Activated CD8-positive, alpha-beta memory T cell treated with anti-CD3 and anti-CD28 coated beads, Interleukin-2, amount 10 ng/mL, durations not matched to agents 7 days and 5 days (primary cell): ENCODE measurements at regions not wholly inside any gene's neighbourhood (a gene's known extent, or its start where the extent isn't known, plus 50 kb on each side); places are given as distances from the start of the nearest gene placed in this dataset.

ENCODE experiments used
- ATAC-seq: fragments of 150-1000 bp; cut with Tn5 transposase; one replicate; pipeline ENCODE4 v1.10.0; 2021; ENCODE audit warnings: moderate library complexity
- CTCF ChIA-PET: fragments of 350-600 bp; sonication (Branson Sonifier 250); formaldehyde crosslinking; loops from one replicate; lab custom pipeline; 2021; ENCODE audit warnings: antibody characterized with exemption; lab: Charles Lee
- DNase-seq: peaks from one replicate; pipeline ENCODE4 v3.0.0-alpha.2; 2020
- H3K27ac Mint-ChIP-seq: one replicate; pipeline ENCODE4 v1.8.0; 2021; ENCODE audit warnings: mild to moderate bottlenecking, mixed read lengths
- H3K27me3 Mint-ChIP-seq: one replicate; pipeline ENCODE4 v1.8.0; 2021; ENCODE audit warnings: mixed read lengths
- H3K36me3 Mint-ChIP-seq: one replicate; pipeline ENCODE4 v1.8.0; 2021; ENCODE audit warnings: mild to moderate bottlenecking, mixed read lengths
- H3K4me1 Mint-ChIP-seq: one replicate; pipeline ENCODE4 v1.8.0; 2021; ENCODE audit warnings: mixed read lengths
- H3K4me3 Mint-ChIP-seq: one replicate; pipeline ENCODE4 v1.8.0; 2021; ENCODE audit warnings: mild to moderate bottlenecking, moderate library complexity, mixed read lengths
- H3K9me3 Mint-ChIP-seq: one replicate; pipeline ENCODE4 v1.8.0; 2022; ENCODE audit warnings: low read depth, mixed read lengths

- DNase-seq, result no peak
- H3K4me3 Mint-ChIP-seq, result no peak overlapping the region
- H3K9me3 Mint-ChIP-seq, result no peaks in the 10 kb centered on the region
- CTCF ChIA-PET, result no interaction called here
- H3K27me3 Mint-ChIP-seq, result no peaks in the 10 kb centered on the region
- H3K36me3 Mint-ChIP-seq, result no peaks in the 10 kb centered on the region
- no peak for ATAC-seq
- H3K4me1 Mint-ChIP-seq, result peaks cover 16% of the 10 kb centered on the region
- H3K27ac Mint-ChIP-seq, result no peak overlapping the region
Observed at GRCh38 chr5:107286447-107287098, 384.2 kb downstream of the EFNA5 start.

DNA sequence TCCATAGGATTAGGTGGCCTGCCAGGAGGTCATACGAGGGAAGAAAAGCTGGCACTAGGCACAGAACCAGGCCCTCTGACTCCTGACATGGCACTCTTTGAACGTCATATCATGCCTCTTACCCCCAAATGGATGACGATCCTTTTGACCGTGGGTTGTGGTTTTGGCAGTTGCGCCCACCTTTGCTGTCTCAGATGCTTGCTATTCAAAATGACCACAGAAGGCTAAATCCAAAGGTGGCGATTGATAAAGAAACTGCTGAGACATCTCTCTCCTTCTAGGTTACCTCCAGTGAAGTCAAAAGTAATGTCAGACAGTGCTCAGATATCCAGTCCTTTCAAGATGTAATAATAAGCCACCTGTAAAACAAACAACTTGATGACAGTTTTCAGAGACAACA is 385.0 kb downstream of the EFNA5 start:
- DNase-seq, result peak; percentile 47
- Mint-ChIP-seq H3K27ac (no peak overlapping the region), H3K9me3 (no peaks in the 10 kb centered on the region), H3K4me3 (no peak overlapping the region), H3K36me3 (no peaks in the 10 kb centered on the region), H3K27me3 (no peaks in the 10 kb centered on the region), H3K4me1 (peaks cover 16% of the 10 kb centered on the region)
- no peak for ATAC-seq
- CTCF ChIA-PET, result no interaction called here

DNA sequence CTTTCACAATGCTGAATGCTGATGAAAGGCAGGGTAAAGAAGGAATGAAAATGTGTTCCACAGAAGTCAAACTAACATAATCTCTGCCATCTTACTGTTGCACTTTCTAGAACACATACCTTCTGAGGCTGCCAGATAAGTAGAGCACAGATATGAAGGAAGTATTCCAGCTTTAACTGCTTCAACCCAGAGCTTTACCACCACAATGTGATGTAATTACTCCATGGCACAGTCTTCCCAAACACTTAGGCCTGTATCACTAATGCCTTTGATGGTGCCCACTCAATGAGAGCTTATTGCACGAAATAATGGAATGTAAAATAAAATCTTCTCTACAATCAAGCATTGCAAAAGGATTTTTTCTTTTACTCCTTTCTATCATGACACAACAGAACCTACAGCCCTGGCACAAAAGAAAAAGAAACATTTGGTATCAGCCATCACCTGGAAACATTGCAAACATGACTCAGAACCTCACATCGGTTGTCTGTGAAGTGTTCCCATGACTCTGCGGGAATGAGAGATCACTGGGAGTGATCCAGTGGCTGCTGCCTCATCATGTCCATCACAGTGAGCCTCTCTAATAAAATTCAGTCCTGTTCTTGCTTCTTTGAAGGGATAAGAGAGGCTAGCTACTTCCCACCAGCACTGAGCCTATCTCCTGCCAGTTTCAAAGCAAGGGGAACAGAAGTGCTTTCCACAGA is 385.8 kb downstream of the EFNA5 start:
- Mint-ChIP-seq H3K4me3 (no peak overlapping the region), H3K4me1 (peaks cover 16% of the 10 kb centered on the region), H3K9me3 (no peaks in the 10 kb centered on the region), H3K27me3 (no peaks in the 10 kb centered on the region), H3K27ac (no peak overlapping the region), H3K36me3 (no peaks in the 10 kb centered on the region)
- DNase-seq, result no peak
- no peak for ATAC-seq
- CTCF ChIA-PET, result no interaction called here

GRCh38 chr5:107282061-107282460 is 388.7 kb downstream of the EFNA5 start:
- H3K4me1 Mint-ChIP-seq, result peaks cover 3% of the 10 kb centered on the region
- no peak overlapping the region for H3K27ac Mint-ChIP-seq
- H3K27me3 Mint-ChIP-seq, result peaks cover 8% of the 10 kb centered on the region
- H3K9me3 Mint-ChIP-seq, result no peaks in the 10 kb centered on the region
- CTCF ChIA-PET, result no interaction called here
- no peak overlapping the region for H3K4me3 Mint-ChIP-seq
- H3K36me3 Mint-ChIP-seq, result no peaks in the 10 kb centered on the region
- no peak for ATAC-seq
- no peak for DNase-seq

- Mint-ChIP-seq H3K9me3 (no peaks in the 10 kb centered on the region), H3K4me1 (no peaks in the 10 kb centered on the region), H3K27me3 (peaks cover 8% of the 10 kb centered on the region), H3K36me3 (no peaks in the 10 kb centered on the region), H3K27ac (no peak overlapping the region), H3K4me3 (no peak overlapping the region)
- no peak for DNase-seq
- no peak for ATAC-seq
- CTCF ChIA-PET, result no interaction called here
Observed at GRCh38 chr5:107278774-107279173, 392.0 kb downstream of the EFNA5 start.

DNA sequence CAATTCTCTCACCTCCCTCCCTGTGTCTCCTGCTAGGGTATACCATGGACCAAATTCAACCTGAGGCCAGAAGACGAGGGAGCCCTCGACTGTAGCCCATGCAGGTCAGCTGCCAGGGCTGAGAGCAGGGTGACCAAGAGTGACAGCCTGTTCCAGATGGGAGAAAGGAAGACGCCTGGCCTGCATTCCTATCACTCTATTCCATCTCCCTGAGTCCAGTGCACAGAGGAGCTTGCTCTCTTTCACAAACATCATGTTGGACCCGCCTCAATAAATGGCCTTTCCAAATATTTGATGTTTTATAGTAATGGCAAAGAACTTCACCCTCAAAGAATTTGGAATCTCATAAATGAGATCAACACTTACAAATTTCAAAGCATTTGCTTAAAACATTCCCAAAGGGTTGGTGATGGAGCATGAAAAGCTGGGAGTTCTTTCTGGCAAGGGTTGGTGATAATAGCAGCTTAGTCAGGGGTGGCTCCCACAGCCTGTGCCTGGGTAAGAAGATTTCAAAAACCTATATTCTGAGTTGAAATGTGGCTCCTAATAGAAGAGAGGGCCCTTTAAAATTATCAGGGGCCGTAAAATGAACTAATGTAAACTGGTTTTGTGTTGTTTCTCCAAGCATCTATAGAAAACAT is 393.1 kb downstream of the EFNA5 start:
- H3K4me3 Mint-ChIP-seq, result no peak overlapping the region
- no peak for DNase-seq
- no peak overlapping the region for H3K27ac Mint-ChIP-seq
- H3K27me3 Mint-ChIP-seq, result peaks cover 11% of the 10 kb centered on the region
- H3K36me3 Mint-ChIP-seq, result no peaks in the 10 kb centered on the region
- H3K4me1 Mint-ChIP-seq, result no peaks in the 10 kb centered on the region
- ATAC-seq, result no peak
- CTCF ChIA-PET, result no interaction called here
- no peaks in the 10 kb centered on the region for H3K9me3 Mint-ChIP-seq

DNA sequence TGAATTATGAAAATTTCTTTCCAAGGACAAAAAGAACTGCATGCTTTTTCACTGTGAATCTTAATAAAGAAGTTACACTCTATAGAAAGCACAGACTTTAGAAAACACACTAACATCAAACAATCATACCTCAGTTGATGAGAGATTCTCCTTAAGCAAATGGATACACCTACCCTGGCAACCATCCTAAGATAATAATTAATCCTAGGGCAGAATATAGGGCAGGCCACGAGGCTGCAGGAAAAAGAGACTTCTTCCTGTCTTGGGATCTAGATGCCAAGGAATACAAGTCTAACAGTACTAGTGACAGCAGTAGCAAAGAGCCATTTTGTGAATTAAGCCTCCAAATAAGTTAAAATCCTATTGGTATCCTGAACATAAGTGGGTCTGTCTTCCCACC is 395.4 kb downstream of the EFNA5 start:
- Mint-ChIP-seq H3K27me3 (peaks cover 11% of the 10 kb centered on the region), H3K4me3 (no peak overlapping the region), H3K27ac (no peak overlapping the region), H3K9me3 (no peaks in the 10 kb centered on the region), H3K36me3 (no peaks in the 10 kb centered on the region), H3K4me1 (no peaks in the 10 kb centered on the region)
- CTCF ChIA-PET, result no interaction called here
- no peak for DNase-seq
- ATAC-seq, result no peak

DNA sequence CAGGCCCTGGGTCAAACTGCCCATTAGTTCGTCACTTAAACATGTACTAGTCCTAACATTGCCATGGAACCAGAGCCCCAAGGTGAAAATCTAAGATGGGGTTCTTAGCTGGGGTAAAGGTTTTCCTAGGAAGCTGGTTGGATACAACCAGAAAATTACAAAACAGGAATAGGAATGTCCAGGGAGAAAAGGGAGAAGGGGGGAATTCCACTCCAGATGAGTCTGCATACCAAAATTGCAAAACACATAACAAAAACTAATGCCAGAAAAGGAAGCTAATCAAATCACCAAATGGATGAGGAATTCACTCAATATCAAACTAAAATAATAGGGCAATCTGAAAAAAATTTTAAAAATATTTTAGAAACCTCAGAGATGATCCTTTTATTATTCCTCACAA is 396.2 kb downstream of the EFNA5 start:
- ATAC-seq (no peak), DNase-seq (no peak)
- Mint-ChIP-seq H3K36me3 (no peaks in the 10 kb centered on the region), H3K9me3 (no peaks in the 10 kb centered on the region), H3K4me3 (no peak overlapping the region), H3K4me1 (no peaks in the 10 kb centered on the region), H3K27ac (no peak overlapping the region), H3K27me3 (peaks cover 9% of the 10 kb centered on the region)
- CTCF ChIA-PET, result no interaction called here

- ATAC-seq (no peak), DNase-seq (no peak)
- Mint-ChIP-seq H3K36me3 (no peaks in the 10 kb centered on the region), H3K27ac (no peak overlapping the region), H3K4me3 (no peak overlapping the region), H3K4me1 (no peaks in the 10 kb centered on the region), H3K27me3 (peaks cover 3% of the 10 kb centered on the region), H3K9me3 (no peaks in the 10 kb centered on the region)
- CTCF ChIA-PET, result no interaction called here
Observed at GRCh38 chr5:107272954-107273353, 397.8 kb downstream of the EFNA5 start.

DNA sequence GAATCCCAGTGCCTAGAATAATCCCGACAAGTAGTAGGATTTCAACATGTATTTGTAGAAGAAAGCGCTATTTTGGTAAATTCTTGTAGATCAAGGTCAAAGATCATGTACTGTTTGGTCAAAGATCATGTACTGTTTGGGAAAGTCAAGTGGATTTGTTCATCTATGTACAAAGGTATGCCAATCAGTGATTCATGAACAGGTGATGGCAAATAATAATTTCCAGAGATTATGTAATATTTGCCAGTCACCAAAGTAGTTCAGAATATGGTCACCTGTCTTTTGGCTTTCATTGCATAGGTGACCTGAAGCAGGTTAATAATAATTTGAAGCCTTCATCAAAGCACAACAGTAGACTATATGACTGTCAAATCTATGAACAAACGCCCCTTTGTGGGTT is 398.2 kb downstream of the EFNA5 start:
- no peaks in the 10 kb centered on the region for H3K9me3 Mint-ChIP-seq
- peaks cover 3% of the 10 kb centered on the region for H3K27me3 Mint-ChIP-seq
- H3K4me3 Mint-ChIP-seq, result no peak overlapping the region
- no peaks in the 10 kb centered on the region for H3K4me1 Mint-ChIP-seq
- no peak overlapping the region for H3K27ac Mint-ChIP-seq
- no peaks in the 10 kb centered on the region for H3K36me3 Mint-ChIP-seq
- no peak for ATAC-seq
- DNase-seq, result no peak
- CTCF ChIA-PET, result no interaction called here

GRCh38 chr5:107271682-107272350 is 398.9 kb downstream of the EFNA5 start:
- H3K4me1 Mint-ChIP-seq, result no peaks in the 10 kb centered on the region

GRCh38 chr5:107270561-107270960 is 400.2 kb downstream of the EFNA5 start:
- ATAC-seq, result no peak
- DNase-seq, result no peak
- H3K27ac Mint-ChIP-seq, result no peak overlapping the region
- H3K36me3 Mint-ChIP-seq, result no peaks in the 10 kb centered on the region
- CTCF ChIA-PET, result no interaction called here
- peaks cover 3% of the 10 kb centered on the region for H3K27me3 Mint-ChIP-seq
- no peak overlapping the region for H3K4me3 Mint-ChIP-seq
- no peaks in the 10 kb centered on the region for H3K4me1 Mint-ChIP-seq
- H3K9me3 Mint-ChIP-seq, result no peaks in the 10 kb centered on the region

More at GRCh38 chr5:107271682-107272350, 398.9 kb downstream of the EFNA5 start:
- CTCF ChIA-PET, result no interaction called here
- ATAC-seq, result no peak
- Mint-ChIP-seq H3K27me3 (peaks cover 3% of the 10 kb centered on the region), H3K27ac (no peak overlapping the region), H3K9me3 (no peaks in the 10 kb centered on the region), H3K36me3 (no peaks in the 10 kb centered on the region), H3K4me3 (no peak overlapping the region)
- no peak for DNase-seq

DNA sequence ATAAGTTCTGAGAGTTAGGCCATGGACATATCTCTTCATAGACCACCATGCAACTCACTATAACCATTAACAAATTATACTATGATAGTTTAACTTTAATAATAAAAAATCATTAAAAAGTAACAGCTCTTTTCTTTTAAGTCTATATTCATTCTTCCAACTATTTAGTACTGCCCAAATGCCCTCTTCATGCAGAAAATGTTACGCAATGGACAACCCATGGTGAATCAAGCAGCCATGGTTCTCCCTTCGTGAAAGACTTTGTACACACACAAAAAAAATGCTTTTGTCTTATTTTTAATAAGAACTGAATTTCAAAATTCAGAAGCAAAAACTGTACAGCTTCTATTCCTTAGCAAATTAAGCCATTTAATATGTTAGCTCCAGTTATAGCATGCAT is 401.1 kb downstream of the EFNA5 start:
- no peak overlapping the region for H3K27ac Mint-ChIP-seq
- no peaks in the 10 kb centered on the region for H3K9me3 Mint-ChIP-seq
- H3K4me1 Mint-ChIP-seq, result no peaks in the 10 kb centered on the region
- DNase-seq (no peak), ATAC-seq (no peak)
- CTCF ChIA-PET, result no interaction called here
- H3K27me3 Mint-ChIP-seq, result peaks cover 3% of the 10 kb centered on the region
- no peak overlapping the region for H3K4me3 Mint-ChIP-seq
- H3K36me3 Mint-ChIP-seq, result no peaks in the 10 kb centered on the region

DNA sequence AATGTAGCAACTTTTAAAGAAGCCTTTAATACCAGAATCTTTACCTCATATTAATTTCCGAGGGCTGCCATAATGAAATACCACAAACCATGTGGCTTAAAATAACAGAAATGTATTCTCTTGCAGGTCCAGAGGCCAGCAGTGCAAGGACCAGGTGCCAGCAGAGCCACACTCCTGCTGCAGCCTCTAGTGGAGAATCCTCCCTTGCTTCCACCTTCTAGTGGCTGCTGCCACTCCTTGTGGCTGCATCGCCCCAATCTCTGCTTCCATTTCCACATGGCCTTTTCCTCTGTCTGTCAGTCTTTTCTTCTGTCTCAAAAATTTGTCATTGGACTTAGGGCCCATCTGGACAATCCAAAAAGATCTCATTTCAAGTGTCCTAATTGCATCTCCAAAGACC is 401.5 kb downstream of the EFNA5 start:
- Mint-ChIP-seq H3K36me3 (no peaks in the 10 kb centered on the region), H3K27me3 (peaks cover 3% of the 10 kb centered on the region), H3K4me3 (no peak overlapping the region), H3K4me1 (no peaks in the 10 kb centered on the region), H3K27ac (no peak overlapping the region), H3K9me3 (no peaks in the 10 kb centered on the region)
- no peak for ATAC-seq
- DNase-seq, result no peak
- CTCF ChIA-PET, result no interaction called here
